ENCODE measurements at regions not wholly inside any gene's neighbourhood (a gene's known extent, or its start where the extent isn't known, plus 50 kb on each side); places are given as distances from the start of the nearest gene placed in this dataset.

DNA sequence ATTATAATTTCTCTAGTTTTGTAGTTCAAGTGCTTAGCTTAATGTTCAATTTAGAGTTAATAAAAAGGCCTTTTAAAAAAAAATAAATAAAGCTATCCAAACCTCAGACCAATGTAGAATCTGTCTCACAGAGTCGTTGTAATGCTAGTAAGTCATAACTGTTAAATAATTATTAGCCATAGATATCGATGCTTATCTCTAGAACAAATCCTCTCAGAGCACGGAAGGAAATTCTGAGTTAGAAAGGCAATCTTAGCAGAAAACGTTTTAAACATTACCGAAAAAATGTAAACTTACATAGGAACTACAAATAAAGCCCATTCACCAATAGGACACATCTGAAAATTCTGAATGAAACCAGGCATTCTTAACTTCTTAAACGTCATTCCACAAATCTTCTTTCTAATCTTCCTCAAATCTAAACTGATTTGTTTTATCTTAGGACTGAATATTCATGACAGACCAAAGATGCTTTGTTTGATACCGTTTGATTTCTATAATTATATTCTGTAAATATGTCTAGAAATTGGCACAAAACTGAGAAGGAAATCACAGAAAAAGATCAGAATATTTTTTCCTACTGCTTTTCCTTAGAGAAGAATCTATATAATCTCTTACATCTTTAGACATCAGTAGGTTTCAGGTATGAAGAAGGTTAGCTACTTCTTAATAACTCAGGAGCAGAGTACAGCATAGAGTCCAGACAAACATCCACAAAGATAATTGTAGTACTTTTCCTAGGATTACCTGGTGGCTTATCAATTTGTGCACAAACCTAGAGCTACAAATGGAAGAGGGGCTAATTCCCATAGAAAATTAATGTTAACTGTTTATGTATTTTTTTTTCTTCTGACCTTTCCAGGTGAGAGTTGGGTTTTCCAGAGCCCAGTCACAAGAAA, 140.7 kb downstream of the BTC start:
- DNase-seq = no peak

- no peak for DNase-seq
These were observed 140.1 kb downstream of the BTC start for GRCh38 chr4:74654230-74654681.

DNA sequence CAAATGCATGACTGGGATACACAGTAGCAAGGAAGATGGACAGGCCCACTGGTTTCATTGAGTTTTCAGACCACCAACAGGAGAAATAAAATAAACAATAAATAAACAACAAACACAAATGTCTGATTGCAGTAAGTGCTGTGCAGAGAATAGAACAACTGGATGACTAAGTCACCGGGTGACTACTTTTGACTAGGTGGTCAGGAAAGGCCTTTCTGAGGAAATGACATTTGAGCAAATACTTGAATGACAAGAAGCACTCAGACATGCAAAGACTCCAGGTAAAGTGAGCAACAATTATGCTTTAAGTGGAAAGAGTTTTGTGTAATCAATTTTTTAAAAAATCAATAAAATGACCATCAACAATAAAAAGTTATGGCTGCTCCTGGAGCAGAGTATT, 137.7 kb downstream of the BTC start:
- DNase-seq = no peak

GRCh38 chr4:74658116-74658515, 136.2 kb downstream of the BTC start:
- no peak for DNase-seq

DNA sequence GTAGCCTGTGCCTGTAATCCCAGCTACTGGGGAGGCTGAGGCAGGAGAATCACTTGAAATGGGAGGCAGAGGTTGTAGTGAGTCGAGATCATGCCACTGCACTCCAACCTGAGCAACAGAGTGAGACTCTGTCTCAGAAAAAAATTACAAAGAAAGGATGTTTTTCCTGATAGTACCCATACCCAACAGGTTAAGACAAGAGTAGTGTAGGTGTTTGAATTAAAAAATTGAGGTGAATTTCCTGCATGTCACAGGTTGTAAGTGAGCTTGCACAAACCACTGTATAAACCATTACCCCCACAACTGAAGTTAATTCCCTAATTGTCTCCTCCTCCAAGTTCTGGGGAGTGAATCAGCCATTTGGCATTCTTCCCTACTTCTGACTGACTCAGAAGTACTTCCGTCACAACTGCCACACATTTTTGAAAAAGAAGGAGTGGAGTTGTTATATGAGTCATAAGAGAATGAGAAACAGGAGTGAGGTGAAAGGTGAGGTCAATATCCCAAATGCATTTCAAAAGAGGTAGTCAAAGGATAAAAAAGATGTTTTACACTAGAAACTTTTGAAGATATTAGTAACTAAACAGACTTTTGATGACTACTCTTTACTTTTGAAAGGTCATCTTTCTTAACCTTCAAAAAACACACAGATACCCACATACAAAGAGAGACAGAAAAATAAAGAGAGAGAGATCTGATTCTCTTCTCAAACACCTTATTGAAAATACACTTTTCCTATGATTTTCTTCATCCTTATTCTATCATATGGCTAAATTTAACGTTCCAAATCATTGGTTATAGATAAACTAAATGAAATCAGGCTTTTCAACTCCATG, 134.5 kb downstream of the BTC start:
- no peak for DNase-seq

GRCh38 chr4:74660866-74661265, 133.5 kb downstream of the BTC start:
- no peak for DNase-seq

GRCh38 chr4:74661427-74662201, 132.7 kb downstream of the BTC start:
- no peak for DNase-seq

- DNase-seq = no peak
These were observed 130.7 kb downstream of the BTC start for GRCh38 chr4:74663631-74664030.

GRCh38 chr4:74665346-74665745, 129.0 kb downstream of the BTC start:
- DNase-seq = no peak

GRCh38 chr4:74665876-74666275, 128.4 kb downstream of the BTC start:
- no peak for DNase-seq

DNA sequence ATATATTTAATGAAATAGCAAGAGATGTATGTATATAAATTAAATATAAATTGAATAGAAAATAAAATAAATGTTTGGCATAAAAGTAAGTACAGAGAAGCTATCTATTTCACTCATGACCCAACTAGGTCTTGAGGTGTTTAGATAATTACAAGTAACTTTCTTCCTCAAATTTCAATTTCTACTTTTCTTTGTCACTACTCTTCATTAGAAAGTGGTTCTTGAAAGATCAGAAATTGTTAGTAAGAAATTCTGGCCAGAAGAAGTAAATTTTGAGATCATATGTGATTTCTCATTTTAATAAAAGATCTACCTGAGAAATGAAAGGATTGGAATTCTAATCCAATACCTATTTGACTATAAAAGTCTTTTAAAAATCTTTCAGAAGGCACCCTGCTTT, 126.9 kb downstream of the BTC start:
- DNase-seq = no peak

DNA sequence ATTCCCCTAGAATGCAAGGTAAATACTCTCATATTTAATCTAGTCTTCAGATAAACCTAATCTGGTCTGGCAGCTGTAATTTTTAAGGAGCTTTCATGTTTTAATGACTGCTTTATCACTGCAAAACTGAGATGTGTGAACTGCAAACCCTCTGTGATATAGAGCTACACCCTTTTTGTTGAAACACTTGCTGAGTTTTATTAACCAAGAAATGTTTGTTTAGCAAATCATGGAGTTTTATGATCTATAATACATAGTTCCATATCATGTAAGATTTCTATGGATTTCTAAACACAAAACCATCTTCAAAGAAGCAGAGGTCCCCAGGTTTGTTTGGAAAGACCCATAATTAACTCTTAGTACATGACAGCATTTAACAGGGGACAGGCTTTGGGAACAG, 126.4 kb downstream of the BTC start:
- no peak for DNase-seq

DNA sequence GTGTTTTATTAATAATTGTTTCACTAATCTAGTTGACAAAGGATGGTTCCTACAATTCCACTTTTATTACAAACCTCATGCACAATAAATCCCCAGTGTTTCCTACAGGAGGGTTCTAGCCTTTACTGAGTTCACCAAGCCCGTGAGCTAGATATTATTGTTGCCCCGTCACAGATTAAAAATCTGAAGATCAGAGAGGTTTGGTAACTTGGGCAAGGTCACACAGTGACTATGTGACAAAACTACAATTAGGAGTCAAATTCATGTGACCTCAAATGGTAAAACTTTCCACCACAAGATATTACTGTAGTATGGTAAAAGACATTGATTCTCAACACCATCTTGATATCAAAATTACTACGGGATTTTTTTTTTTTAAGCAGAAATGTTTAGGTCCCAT, 124.6 kb downstream of the BTC start:
- DNase-seq = no peak

DNA sequence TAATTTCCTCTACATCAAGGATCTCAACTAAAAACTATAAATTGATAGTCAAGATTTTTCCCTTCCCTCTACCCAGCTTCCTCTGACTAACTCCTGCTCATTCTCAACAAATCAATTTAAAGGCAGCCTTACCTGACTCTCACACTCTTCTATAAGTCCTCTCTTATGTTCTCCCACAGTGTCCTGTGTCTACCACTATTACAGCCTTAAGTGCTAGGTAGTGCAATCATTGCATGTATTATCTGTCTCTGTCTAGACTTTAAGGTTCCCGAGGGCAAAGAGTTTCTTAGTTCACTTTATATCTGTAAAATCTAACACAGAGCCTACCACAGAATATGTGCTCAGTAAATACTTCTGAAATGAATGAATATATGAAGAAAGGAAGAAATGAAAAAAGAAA, 123.7 kb downstream of the BTC start:
- DNase-seq = no peak

- no peak for DNase-seq
These were observed 123.1 kb downstream of the BTC start for GRCh38 chr4:74671080-74671698.

DNA sequence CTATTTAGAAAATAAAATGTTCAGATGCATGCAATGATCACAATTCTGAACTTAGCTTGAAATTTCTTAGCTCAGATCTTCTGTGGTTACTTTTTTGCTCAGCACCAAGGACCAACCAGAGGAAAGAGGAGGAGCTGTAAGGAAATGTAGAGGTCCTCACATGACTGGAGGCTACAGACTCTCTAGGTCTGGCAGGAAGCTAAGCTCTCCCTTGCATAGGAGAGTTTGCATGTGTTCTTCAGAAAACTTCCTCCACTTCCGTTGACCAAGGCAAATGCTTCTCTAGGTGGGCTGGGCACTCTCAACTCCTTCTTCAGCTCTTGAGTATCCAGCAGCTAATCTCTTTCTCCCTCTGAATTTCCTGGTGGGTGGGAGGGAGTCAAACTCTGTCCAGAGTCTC, 119.6 kb downstream of the BTC start:
- DNase-seq = no peak

DNA sequence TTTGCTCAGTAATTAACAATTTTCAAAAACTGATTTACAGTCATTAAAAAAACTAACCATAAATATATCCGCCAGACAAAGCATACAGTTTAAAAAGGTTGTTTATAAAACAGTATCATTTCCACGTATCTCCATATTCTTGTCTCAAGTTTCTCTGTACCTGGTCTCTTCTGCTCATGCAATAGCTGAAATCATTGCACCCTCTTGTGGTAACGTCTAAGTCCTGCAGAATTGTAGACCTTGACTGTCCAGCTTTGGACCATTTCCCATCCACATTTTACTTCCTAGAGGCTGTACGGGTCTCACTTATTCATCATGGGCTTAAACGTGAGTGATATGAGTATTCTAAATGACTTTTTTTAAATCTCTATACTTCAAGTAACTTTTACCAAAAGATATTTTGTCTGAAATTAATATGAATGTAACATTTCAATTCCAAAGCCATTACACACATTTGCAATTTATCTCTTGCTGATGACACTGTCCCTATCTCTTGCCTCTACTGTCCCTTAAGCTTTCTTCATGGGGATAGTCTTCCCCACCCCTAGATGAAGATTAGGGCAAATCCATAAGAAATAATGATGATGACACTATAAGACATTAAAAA, 118.5 kb downstream of the BTC start:
- no peak for DNase-seq

GRCh38 chr4:74682567-74683359, 111.6 kb downstream of the BTC start:
- no peak for DNase-seq

DNA sequence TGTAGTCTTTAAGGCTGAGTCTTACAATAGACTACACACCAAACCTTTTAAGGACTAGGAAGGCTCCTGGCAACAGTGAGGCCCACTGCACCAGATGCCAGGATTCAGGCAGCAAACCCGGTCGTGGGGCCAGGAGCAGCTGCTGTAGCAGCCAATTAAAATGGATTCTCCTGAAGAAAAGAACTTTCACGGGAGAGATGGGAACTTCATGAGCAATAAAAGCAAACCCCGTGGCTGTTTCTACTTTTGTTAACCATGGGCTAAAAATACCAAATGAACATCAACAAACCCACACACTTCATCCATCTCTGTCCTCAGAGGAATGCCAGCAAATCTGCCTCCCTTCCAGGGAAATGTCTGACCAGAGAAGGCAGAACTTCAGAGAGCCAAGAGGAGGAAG, 101.4 kb downstream of the BTC start:
- no peak for DNase-seq

Data from GF-D8 (cell line).